ENCODE measurements at regions not wholly inside any gene's neighbourhood (a gene's known extent, or its start where the extent isn't known, plus 50 kb on each side); places are given as distances from the start of the nearest gene placed in this dataset.

DNA sequence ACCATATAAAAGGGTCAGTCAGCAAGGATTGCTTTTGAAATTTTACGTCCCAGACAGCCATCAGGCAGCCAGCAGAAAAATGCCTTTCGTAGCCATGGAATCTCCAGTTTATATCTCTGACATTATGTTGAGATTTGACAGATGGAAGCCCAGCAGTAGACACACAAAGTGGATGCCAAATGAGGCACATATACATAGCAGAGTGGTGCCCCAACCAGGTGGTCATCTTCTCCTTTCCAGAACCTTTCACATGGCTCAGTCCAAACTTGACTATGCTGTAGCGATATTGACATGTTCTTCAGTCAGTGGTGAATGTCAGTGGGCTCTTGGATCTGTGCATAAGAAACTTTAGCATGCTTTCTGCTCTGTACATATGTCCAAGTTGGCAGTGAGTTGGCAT, 123.3 kb upstream of the GBE1 start:
- TF ChIP-seq, protein P1, sequence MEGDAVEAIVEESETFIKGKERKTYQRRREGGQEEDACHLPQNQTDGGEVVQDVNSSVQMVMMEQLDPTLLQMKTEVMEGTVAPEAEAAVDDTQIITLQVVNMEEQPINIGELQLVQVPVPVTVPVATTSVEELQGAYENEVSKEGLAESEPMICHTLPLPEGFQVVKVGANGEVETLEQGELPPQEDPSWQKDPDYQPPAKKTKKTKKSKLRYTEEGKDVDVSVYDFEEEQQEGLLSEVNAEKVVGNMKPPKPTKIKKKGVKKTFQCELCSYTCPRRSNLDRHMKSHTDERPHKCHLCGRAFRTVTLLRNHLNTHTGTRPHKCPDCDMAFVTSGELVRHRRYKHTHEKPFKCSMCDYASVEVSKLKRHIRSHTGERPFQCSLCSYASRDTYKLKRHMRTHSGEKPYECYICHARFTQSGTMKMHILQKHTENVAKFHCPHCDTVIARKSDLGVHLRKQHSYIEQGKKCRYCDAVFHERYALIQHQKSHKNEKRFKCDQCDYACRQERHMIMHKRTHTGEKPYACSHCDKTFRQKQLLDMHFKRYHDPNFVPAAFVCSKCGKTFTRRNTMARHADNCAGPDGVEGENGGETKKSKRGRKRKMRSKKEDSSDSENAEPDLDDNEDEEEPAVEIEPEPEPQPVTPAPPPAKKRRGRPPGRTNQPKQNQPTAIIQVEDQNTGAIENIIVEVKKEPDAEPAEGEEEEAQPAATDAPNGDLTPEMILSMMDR (conservative IDR thresholded peaks at IDR 0.05) = no peak
- TF ChIP-seq ZFX (IDR thresholded peaks at IDR 0.05) = no peak
